GM23338 (cell line): ENCODE measurements at regions not wholly inside any gene's neighbourhood (a gene's known extent, or its start where the extent isn't known, plus 50 kb on each side); places are given as distances from the start of the nearest gene placed in this dataset.

Experiments
- CREB1 ChIP-seq: fragments of 250-450 bp; sonication (Bioruptor Pico); IDR thresholded peaks from 2 replicates; pipeline ENCODE4 v1.5.0; 2020; ENCODE audit warnings: low read depth, mild to moderate bottlenecking, moderate library complexity
- CTCF ChIP-seq, 2 experiments: fragments of 200-600 bp in 1 of 2; sonication (generic) in 1 of 2; conservative IDR thresholded peaks; 2 replicates each; pipeline versions ENCODE4 v1.5.1 to v1.6.1; 2016 to 2017; ENCODE audit warnings: antibody characterized with exemption in 2 of 2, low read depth in 2 of 2, mild to moderate bottlenecking in 2 of 2, moderate library complexity in 1 of 2
- ETS1 ChIP-seq: IDR thresholded peaks from 2 replicates; pipeline ENCODE4 v1.6.1; 2016; ENCODE audit warnings: antibody characterized with exemption
- EZH2 ChIP-seq: fragments of 200-600 bp; sonication (generic); IDR thresholded peaks from one replicate; pipeline ENCODE4 v1.8.0; 2017; ENCODE audit warnings: antibody characterized with exemption, mild to moderate bottlenecking, low read depth; ENCODE audit not compliant: unreplicated experiment
- EZH2phosphoT487 ChIP-seq: fragments of 200-600 bp; sonication (generic); IDR thresholded peaks from one replicate; pipeline ENCODE4 v1.8.1; 2018; ENCODE audit warnings: antibody characterized with exemption; ENCODE audit not compliant: unreplicated experiment
- JUNB ChIP-seq: IDR thresholded peaks from one replicate; pipeline ENCODE4 v1.6.1; 2016; ENCODE audit warnings: antibody characterized with exemption; ENCODE audit not compliant: unreplicated experiment
- NANOG ChIP-seq: IDR thresholded peaks from 2 replicates; pipeline ENCODE4 v1.6.1; 2016; ENCODE audit warnings: antibody characterized with exemption, borderline replicate concordance
- POLR2AphosphoS5 ChIP-seq: IDR thresholded peaks from 2 replicates; pipeline ENCODE4 v1.6.1; 2016; ENCODE audit warnings: antibody characterized with exemption, low read depth
- REST ChIP-seq: IDR thresholded peaks from one replicate; pipeline ENCODE4 v1.6.1; 2018; ENCODE audit warnings: antibody characterized with exemption; ENCODE audit not compliant: unreplicated experiment
- ZNF114 ChIP-seq: fragments of 250-450 bp; sonication (Bioruptor Pico); IDR thresholded peaks from 2 replicates; pipeline ENCODE4 v1.5.0; 2020; ENCODE audit warnings: mild to moderate bottlenecking, moderate library complexity
- ZNF462 ChIP-seq: fragments of 250-450 bp; sonication (Bioruptor Pico); IDR thresholded peaks from 2 replicates; pipeline ENCODE4 v1.5.0; 2020; ENCODE audit warnings: mild to moderate bottlenecking, moderate library complexity

DNA sequence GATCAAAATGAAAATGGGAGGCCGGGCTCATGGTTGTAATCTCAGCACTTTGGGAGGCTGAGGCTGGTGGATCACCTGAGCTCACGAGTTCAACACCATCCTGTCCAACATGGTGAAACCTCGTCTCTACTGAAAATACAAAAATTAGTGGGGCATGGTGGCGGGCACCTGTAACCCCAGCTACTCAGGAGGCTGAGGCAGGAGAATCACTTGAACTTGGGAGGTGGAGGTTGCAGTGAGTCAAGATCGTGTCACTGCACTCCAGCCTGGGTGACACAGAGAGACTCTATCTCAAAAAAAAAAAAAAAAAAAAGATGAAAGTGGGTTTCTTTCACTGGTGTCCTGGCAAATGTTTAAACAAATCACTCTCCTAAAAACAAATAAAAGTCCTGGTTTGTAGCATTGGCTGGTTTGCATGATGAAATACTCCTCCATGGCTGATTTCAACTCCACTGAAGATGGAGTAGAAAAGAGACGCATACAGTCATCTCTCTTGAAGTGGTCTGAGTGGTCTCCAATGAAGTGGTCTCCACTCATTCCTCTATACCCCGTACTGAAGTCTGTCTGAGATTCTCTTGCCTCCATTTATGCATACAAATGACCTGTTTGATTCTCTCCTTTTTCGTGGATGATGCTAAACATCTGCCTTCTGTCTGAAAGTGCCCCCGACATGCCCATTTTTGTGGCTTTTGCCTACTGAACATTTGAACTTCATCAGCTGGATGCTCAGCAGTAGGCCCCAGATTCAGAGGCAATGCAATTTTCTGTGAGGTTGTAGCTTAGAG lies 153.0 kb upstream of the FAM20A start:
- no peak for TF ChIP-seq CTCF (conservative IDR thresholded peaks at IDR 0.05; ENCODE audit: low read depth in 2 of 2)
- no peak for TF ChIP-seq ZNF462 (CRISPR knock-in tag)
- TF ChIP-seq CREB1 (CRISPR knock-in tag), result no peak
- TF ChIP-seq POLR2AphosphoS5, result no peak
- TF ChIP-seq ETS1, result no peak
- no peak for TF ChIP-seq EZH2
- no peak for TF ChIP-seq EZH2phosphoT487
- no peak for TF ChIP-seq JUNB
- TF ChIP-seq REST, result no peak
- no peak for TF ChIP-seq ZNF114 (CRISPR knock-in tag)
- no peak for TF ChIP-seq NANOG
